Lower leg skin (tissue), 3 donors: ENCODE measurements at regions not wholly inside any gene's neighbourhood (a gene's known extent, or its start where the extent isn't known, plus 50 kb on each side); places are given as distances from the start of the nearest gene placed in this dataset.

Experiments
- CTCF ChIP-seq, 3 donors: fragments of 450-650 bp; IDR thresholded peaks; one replicate each; pipeline ENCODE4 v1.5.1; 2016; ENCODE audit warnings: antibody characterized with exemption in 3 of 3, mild to moderate bottlenecking in 3 of 3, moderate library complexity in 2 of 3
- POLR2A ChIP-seq, 2 donors: fragments of 450-650 bp; IDR thresholded peaks; one replicate each; pipeline ENCODE4 v1.6.1; 2016 to 2017; ENCODE audit warnings: antibody characterized with exemption in 2 of 2, mild to moderate bottlenecking in 1 of 2, moderate library complexity in 1 of 2

DNA sequence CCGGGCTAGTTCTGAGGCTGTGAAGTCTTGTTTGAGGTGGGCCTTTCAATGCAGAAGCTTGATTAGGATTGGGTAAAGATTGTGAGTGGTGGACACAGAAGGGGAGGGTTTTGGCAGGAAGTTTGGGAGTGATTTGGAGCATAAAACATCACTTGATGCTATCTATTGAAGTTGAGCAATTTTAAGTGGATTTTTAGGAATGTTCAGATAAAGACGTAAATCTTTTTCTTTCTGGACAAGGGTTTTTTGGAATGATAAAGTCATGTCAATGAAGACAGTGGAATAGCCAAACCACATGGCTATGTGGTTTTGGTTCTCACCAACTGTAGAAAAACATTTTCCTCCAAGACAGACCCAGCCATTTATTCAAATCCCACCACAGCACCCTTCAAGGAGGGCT lies 111.2 kb upstream of the SNX19 start:
- TF ChIP-seq POLR2A (IDR thresholded peaks at IDR 0.05) (no peak), CTCF (IDR thresholded peaks at IDR 0.05) (no peak)
